Stomach (tissue), 4 donors: ENCODE measurements at regions not wholly inside any gene's neighbourhood (a gene's known extent, or its start where the extent isn't known, plus 50 kb on each side); places are given as distances from the start of the nearest gene placed in this dataset.

Experiments used
- POLR2AphosphoS5 ChIP-seq, 3 donors: sonication (generic); formaldehyde crosslinking; IDR thresholded peaks; one replicate each; pipeline ENCODE4 v1.6.1; 2016; ENCODE audit warnings: antibody characterized with exemption in 3 of 3
- TF ChIP-seq, protein P1 (sequence below), 7 experiments: fragments of 450-650 bp in 4 of 7; fragments of 200-600 bp in 3 of 7; sonication (generic) in 3 of 7; IDR thresholded peaks; one replicate each; pipeline ENCODE4 v1.5.1; 2016 to 2019; ENCODE audit warnings: antibody characterized with exemption in 7 of 7, control low read depth in 2 of 7, mild to moderate bottlenecking in 1 of 7

GRCh38 chr16:54654429-54654828 lies 276.2 kb upstream of the IRX5 start:
- TF ChIP-seq, protein P1, sequence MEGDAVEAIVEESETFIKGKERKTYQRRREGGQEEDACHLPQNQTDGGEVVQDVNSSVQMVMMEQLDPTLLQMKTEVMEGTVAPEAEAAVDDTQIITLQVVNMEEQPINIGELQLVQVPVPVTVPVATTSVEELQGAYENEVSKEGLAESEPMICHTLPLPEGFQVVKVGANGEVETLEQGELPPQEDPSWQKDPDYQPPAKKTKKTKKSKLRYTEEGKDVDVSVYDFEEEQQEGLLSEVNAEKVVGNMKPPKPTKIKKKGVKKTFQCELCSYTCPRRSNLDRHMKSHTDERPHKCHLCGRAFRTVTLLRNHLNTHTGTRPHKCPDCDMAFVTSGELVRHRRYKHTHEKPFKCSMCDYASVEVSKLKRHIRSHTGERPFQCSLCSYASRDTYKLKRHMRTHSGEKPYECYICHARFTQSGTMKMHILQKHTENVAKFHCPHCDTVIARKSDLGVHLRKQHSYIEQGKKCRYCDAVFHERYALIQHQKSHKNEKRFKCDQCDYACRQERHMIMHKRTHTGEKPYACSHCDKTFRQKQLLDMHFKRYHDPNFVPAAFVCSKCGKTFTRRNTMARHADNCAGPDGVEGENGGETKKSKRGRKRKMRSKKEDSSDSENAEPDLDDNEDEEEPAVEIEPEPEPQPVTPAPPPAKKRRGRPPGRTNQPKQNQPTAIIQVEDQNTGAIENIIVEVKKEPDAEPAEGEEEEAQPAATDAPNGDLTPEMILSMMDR (IDR thresholded peaks at IDR 0.05), result no peak
- TF ChIP-seq POLR2AphosphoS5 (IDR thresholded peaks at IDR 0.05), result no peak
